ENCODE measurements at regions not wholly inside any gene's neighbourhood (a gene's known extent, or its start where the extent isn't known, plus 50 kb on each side); places are given as distances from the start of the nearest gene placed in this dataset.

DNA sequence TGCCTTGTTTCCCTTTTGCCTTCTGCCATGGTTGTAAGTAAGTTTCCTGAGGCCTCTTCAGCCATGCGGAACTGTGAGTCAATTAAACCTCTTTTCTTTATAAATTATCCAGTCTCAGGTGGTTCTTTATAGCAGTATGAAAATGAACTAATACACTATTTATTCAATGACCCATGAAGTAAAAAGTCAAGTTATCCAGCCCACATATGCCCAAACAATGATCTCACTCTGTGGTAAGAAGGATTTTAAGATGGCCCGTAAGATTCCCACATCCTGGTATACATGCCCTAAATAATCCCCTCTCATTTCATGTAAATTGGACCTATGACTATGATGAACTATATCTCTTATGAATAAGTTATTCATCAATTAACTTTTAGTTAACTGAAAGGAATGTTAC lies 1008.3 kb upstream of the B3GALT2 start:
- TF ChIP-seq CTCF (IDR thresholded peaks at IDR 0.05) (no peak), ZFX (IDR thresholded peaks at IDR 0.05; ENCODE audit: borderline replicate concordance) (no peak)
- no peak overlapping the region for H3K27ac ChIP-seq

- no peak for TF ChIP-seq CTCF (IDR thresholded peaks at IDR 0.05)
- no peak for TF ChIP-seq ZFX (IDR thresholded peaks at IDR 0.05; ENCODE audit: borderline replicate concordance)
- H3K27ac ChIP-seq = no peak overlapping the region
Observed at GRCh38 chr1:194184974-194185373, 998.6 kb upstream of the B3GALT2 start.

GRCh38 chr1:194184425-194184824 lies 998.0 kb upstream of the B3GALT2 start:
- no peak for TF ChIP-seq CTCF (IDR thresholded peaks at IDR 0.05)
- TF ChIP-seq ZFX (IDR thresholded peaks at IDR 0.05; ENCODE audit: borderline replicate concordance) = no peak
- H3K27ac ChIP-seq = no peak overlapping the region

GRCh38 chr1:194181845-194182244 lies 995.4 kb upstream of the B3GALT2 start:
- no peak for TF ChIP-seq CTCF (IDR thresholded peaks at IDR 0.05)
- TF ChIP-seq ZFX (IDR thresholded peaks at IDR 0.05; ENCODE audit: borderline replicate concordance) = no peak
- no peak overlapping the region for H3K27ac ChIP-seq

GRCh38 chr1:194176212-194176611 lies 989.8 kb upstream of the B3GALT2 start:
- H3K27ac ChIP-seq = no peak overlapping the region

DNA sequence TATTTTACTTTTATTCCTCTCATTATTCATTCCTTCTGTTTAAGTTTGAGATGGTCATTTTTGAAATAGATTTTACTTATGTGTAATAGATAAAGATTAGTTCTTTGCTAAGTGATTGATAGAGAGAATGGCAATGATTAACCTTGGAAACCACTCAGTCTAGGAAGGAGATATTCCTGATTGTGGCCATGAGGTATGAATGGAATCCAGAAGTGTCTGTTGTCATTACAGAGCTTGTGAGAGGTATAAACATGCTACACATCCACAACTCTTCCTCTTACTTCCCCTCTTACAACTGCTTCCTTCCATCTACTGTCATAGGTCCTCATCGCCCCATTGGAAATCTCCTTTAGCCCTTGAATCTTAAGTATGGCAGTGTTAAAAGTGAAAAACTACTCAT lies 988.8 kb upstream of the B3GALT2 start:
- no peak for TF ChIP-seq CTCF (IDR thresholded peaks at IDR 0.05)
- no peak for TF ChIP-seq ZFX (IDR thresholded peaks at IDR 0.05; ENCODE audit: borderline replicate concordance)
- H3K27ac ChIP-seq = no peak overlapping the region

More at GRCh38 chr1:194176212-194176611, 989.8 kb upstream of the B3GALT2 start:
- no peak for TF ChIP-seq CTCF (IDR thresholded peaks at IDR 0.05)
- no peak for TF ChIP-seq ZFX (IDR thresholded peaks at IDR 0.05; ENCODE audit: borderline replicate concordance)

DNA sequence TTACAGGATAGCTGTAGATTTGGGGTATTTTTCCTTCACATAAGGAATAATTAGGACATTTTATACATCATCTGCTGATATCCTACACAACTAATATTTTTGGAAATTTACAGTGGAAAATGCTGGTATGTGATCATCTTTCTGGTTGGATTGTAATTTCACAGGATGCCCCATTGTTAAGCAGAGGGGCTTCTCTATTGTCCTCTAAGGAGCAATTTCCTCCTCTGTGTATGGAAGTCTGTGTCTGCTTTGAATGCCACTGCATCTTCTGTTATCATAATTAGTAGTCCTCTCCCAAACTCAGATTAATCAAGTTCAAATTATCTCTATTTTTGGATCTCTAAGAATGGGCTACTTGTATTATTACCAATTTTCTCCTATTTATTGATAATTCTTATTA lies 988.1 kb upstream of the B3GALT2 start:
- TF ChIP-seq ZFX (IDR thresholded peaks at IDR 0.05; ENCODE audit: borderline replicate concordance) (no peak), CTCF (IDR thresholded peaks at IDR 0.05) (no peak)
- no peak overlapping the region for H3K27ac ChIP-seq

Data from 22Rv1 (cell line).